ENCODE measurements at regions not wholly inside any gene's neighbourhood (a gene's known extent, or its start where the extent isn't known, plus 50 kb on each side); places are given as distances from the start of the nearest gene placed in this dataset.

GRCh38 chr4:1511441-1512041 lies 105.3 kb upstream of the NKX1-1 start:
- no peaks in the 10 kb centered on the region for H3K36me3 ChIP-seq (ENCODE audit: control insufficient read depth, insufficient read depth, low read length)
- peaks cover 8% of the 10 kb centered on the region for H3K27me3 ChIP-seq (ENCODE audit: control insufficient read depth, insufficient read depth, low read length)
- no peaks in the 10 kb centered on the region for H3K9me3 ChIP-seq (ENCODE audit: control insufficient read depth, insufficient read depth, low read length)
- H3K4me1 ChIP-seq (ENCODE audit: control insufficient read depth, insufficient read depth, low read length): no peaks in the 10 kb centered on the region
- H3K27ac ChIP-seq (ENCODE audit: low read depth, low read length): no peak overlapping the region
- no peak overlapping the region for H3K9ac ChIP-seq (ENCODE audit: low read depth, low read length)
- H3K4me3 ChIP-seq (ENCODE audit: low read depth, low read length): no peak overlapping the region

- Histone ChIP-seq H3K9ac (ENCODE audit: low read depth, low read length) (no peak overlapping the region), H3K27ac (ENCODE audit: low read depth, low read length) (no peak overlapping the region), H3K36me3 (ENCODE audit: control insufficient read depth, insufficient read depth, low read length) (no peaks in the 10 kb centered on the region), H3K4me3 (ENCODE audit: low read depth, low read length) (no peak overlapping the region), H3K27me3 (ENCODE audit: control insufficient read depth, insufficient read depth, low read length) (peaks cover 8% of the 10 kb centered on the region), H3K9me3 (ENCODE audit: control insufficient read depth, insufficient read depth, low read length) (no peaks in the 10 kb centered on the region), H3K4me1 (ENCODE audit: control insufficient read depth, insufficient read depth, low read length) (no peaks in the 10 kb centered on the region)
Observed at GRCh38 chr4:1510931-1511330, 104.7 kb upstream of the NKX1-1 start.

- H3K4me3 ChIP-seq (ENCODE audit: low read depth, low read length): no peak overlapping the region
- no peak overlapping the region for H3K27ac ChIP-seq (ENCODE audit: low read depth, low read length)
- no peak overlapping the region for H3K9ac ChIP-seq (ENCODE audit: low read depth, low read length)
- H3K4me1 ChIP-seq (ENCODE audit: control insufficient read depth, insufficient read depth, low read length): no peaks in the 10 kb centered on the region
- H3K27me3 ChIP-seq (ENCODE audit: control insufficient read depth, insufficient read depth, low read length): peaks cover 8% of the 10 kb centered on the region
- no peaks in the 10 kb centered on the region for H3K36me3 ChIP-seq (ENCODE audit: control insufficient read depth, insufficient read depth, low read length)
- no peaks in the 10 kb centered on the region for H3K9me3 ChIP-seq (ENCODE audit: control insufficient read depth, insufficient read depth, low read length)
Observed at GRCh38 chr4:1509366-1509765, 103.1 kb upstream of the NKX1-1 start.

- Histone ChIP-seq H3K4me3 (ENCODE audit: low read depth, low read length) (no peak overlapping the region), H3K36me3 (ENCODE audit: control insufficient read depth, insufficient read depth, low read length) (no peaks in the 10 kb centered on the region), H3K9me3 (ENCODE audit: control insufficient read depth, insufficient read depth, low read length) (no peaks in the 10 kb centered on the region), H3K4me1 (ENCODE audit: control insufficient read depth, insufficient read depth, low read length) (no peaks in the 10 kb centered on the region), H3K27ac (ENCODE audit: low read depth, low read length) (no peak overlapping the region), H3K9ac (ENCODE audit: low read depth, low read length) (no peak overlapping the region), H3K27me3 (ENCODE audit: control insufficient read depth, insufficient read depth, low read length) (peaks cover under 1% of the 10 kb centered on the region; the same call in 1 of the 2 replicates)
Observed at GRCh38 chr4:1508161-1509160, 102.2 kb upstream of the NKX1-1 start.

- H3K27ac ChIP-seq (ENCODE audit: low read depth, low read length): no peak overlapping the region
- no peaks in the 10 kb centered on the region for H3K4me1 ChIP-seq (ENCODE audit: control insufficient read depth, insufficient read depth, low read length)
- no peak overlapping the region for H3K9ac ChIP-seq (ENCODE audit: low read depth, low read length)
- H3K27me3 ChIP-seq (ENCODE audit: control insufficient read depth, insufficient read depth, low read length): no peaks in the 10 kb centered on the region; the same call in 1 of the 2 replicates
- no peak overlapping the region for H3K4me3 ChIP-seq (ENCODE audit: low read depth, low read length)
- H3K9me3 ChIP-seq (ENCODE audit: control insufficient read depth, insufficient read depth, low read length): no peaks in the 10 kb centered on the region
- no peaks in the 10 kb centered on the region for H3K36me3 ChIP-seq (ENCODE audit: control insufficient read depth, insufficient read depth, low read length)
Observed at GRCh38 chr4:1506956-1507721, 100.9 kb upstream of the NKX1-1 start.

- Histone ChIP-seq H3K9ac (ENCODE audit: low read depth, low read length) (no peak overlapping the region), H3K27ac (ENCODE audit: low read depth, low read length) (no peak overlapping the region), H3K9me3 (ENCODE audit: control insufficient read depth, insufficient read depth, low read length) (no peaks in the 10 kb centered on the region), H3K4me1 (ENCODE audit: control insufficient read depth, insufficient read depth, low read length) (no peaks in the 10 kb centered on the region), H3K4me3 (ENCODE audit: low read depth, low read length) (no peak overlapping the region), H3K27me3 (ENCODE audit: control insufficient read depth, insufficient read depth, low read length) (no peaks in the 10 kb centered on the region; the same call in 1 of the 2 replicates), H3K36me3 (ENCODE audit: control insufficient read depth, insufficient read depth, low read length) (no peaks in the 10 kb centered on the region)
Observed at GRCh38 chr4:1505511-1506460, 99.5 kb upstream of the NKX1-1 start.

- Histone ChIP-seq H3K27ac (ENCODE audit: low read depth, low read length) (no peak overlapping the region), H3K27me3 (ENCODE audit: control insufficient read depth, insufficient read depth, low read length) (no peaks in the 10 kb centered on the region), H3K9me3 (ENCODE audit: control insufficient read depth, insufficient read depth, low read length) (no peaks in the 10 kb centered on the region), H3K36me3 (ENCODE audit: control insufficient read depth, insufficient read depth, low read length) (no peaks in the 10 kb centered on the region), H3K9ac (ENCODE audit: low read depth, low read length) (no peak overlapping the region), H3K4me3 (ENCODE audit: low read depth, low read length) (no peak overlapping the region), H3K4me1 (ENCODE audit: control insufficient read depth, insufficient read depth, low read length) (no peaks in the 10 kb centered on the region)
Observed at GRCh38 chr4:1504595-1505500, 98.6 kb upstream of the NKX1-1 start.

DNA sequence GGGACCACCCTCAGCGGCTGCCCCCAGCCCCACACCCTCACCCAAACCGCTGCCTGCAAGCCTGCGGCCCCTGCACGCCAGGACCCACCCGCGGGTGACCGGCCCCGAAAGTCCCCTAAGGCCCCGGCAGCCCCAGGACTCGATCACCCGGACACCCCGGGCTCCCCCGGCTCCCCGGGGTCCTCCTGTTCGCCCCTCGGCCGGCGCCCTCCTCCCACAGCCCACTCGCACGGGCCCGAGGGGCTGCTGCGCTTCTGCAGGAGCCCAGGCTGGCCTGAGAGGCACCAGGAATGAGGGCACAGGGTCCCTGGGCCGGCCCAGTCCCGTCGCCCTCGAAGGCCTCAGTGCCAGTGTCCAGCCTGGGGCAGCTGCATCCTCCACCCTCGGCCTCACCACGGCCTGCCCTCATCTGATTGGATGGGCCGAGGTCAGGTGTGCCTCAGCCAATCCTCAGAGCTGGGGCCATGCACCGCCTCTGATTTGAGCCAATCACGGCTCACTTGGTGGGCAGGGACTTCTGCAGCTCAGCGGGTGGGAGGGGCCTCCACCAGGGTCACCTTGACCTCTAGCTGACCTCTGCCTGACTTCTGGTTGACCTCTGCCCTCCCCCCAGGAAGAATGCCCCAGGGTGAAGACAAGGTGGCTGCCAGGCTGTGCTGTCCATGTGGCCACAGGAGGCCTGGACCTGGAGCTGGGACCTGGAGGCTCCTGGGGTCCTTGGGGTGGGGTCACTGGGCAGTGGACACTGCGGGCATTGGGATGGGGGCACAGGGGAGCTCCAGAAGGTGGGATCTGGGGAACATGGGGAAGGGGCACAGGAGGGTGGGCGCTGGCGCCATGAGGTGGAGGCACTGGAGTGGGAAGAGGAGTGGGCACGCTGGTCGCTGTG lies 97.6 kb upstream of the NKX1-1 start:
- no peaks in the 10 kb centered on the region for H3K36me3 ChIP-seq (ENCODE audit: control insufficient read depth, insufficient read depth, low read length)
- no peaks in the 10 kb centered on the region for H3K4me1 ChIP-seq (ENCODE audit: control insufficient read depth, insufficient read depth, low read length)
- H3K27ac ChIP-seq (ENCODE audit: low read depth, low read length): no peak overlapping the region
- no peaks in the 10 kb centered on the region for H3K9me3 ChIP-seq (ENCODE audit: control insufficient read depth, insufficient read depth, low read length)
- no peak overlapping the region for H3K9ac ChIP-seq (ENCODE audit: low read depth, low read length)
- H3K27me3 ChIP-seq (ENCODE audit: control insufficient read depth, insufficient read depth, low read length): no peaks in the 10 kb centered on the region
- no peak overlapping the region for H3K4me3 ChIP-seq (ENCODE audit: low read depth, low read length)

DNA sequence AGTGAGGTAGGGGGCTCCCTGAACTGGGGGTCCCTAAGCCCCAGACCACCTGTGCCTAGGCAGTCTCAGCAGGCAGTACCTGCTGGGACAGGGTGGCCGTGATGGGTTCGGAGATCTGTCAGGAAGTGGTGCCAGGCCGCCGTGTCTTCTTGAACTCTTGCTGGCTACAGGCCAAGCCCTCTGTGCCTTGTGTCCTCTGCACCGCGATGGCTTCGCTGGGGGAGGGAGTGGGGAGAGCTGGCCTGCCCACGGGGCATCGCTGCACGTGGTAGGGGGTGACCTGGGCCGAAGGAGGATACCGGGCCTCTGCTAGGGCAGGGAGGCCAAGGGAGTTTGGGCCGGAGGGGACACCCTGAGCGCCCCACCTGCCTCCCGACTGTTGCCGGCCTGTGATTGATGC lies 96.7 kb upstream of the NKX1-1 start:
- H3K27me3 ChIP-seq (ENCODE audit: control insufficient read depth, insufficient read depth, low read length): no peaks in the 10 kb centered on the region
- H3K36me3 ChIP-seq (ENCODE audit: control insufficient read depth, insufficient read depth, low read length): no peaks in the 10 kb centered on the region
- no peak overlapping the region for H3K4me3 ChIP-seq (ENCODE audit: low read depth, low read length)
- H3K27ac ChIP-seq (ENCODE audit: low read depth, low read length): no peak overlapping the region
- no peaks in the 10 kb centered on the region for H3K9me3 ChIP-seq (ENCODE audit: control insufficient read depth, insufficient read depth, low read length)
- H3K9ac ChIP-seq (ENCODE audit: low read depth, low read length): no peak overlapping the region
- no peaks in the 10 kb centered on the region for H3K4me1 ChIP-seq (ENCODE audit: control insufficient read depth, insufficient read depth, low read length)
